ENCODE measurements at regions not wholly inside any gene's neighbourhood (a gene's known extent, or its start where the extent isn't known, plus 50 kb on each side); places are given as distances from the start of the nearest gene placed in this dataset.

- TF ChIP-seq CTCF (conservative IDR thresholded peaks at IDR 0.05) (no peak), ZFX (IDR thresholded peaks at IDR 0.05) (no peak)
- H3K27ac ChIP-seq, result no peak overlapping the region
These were observed 98.4 kb upstream of the DUSP22 start for GRCh38 chr6:193773-194310.

DNA sequence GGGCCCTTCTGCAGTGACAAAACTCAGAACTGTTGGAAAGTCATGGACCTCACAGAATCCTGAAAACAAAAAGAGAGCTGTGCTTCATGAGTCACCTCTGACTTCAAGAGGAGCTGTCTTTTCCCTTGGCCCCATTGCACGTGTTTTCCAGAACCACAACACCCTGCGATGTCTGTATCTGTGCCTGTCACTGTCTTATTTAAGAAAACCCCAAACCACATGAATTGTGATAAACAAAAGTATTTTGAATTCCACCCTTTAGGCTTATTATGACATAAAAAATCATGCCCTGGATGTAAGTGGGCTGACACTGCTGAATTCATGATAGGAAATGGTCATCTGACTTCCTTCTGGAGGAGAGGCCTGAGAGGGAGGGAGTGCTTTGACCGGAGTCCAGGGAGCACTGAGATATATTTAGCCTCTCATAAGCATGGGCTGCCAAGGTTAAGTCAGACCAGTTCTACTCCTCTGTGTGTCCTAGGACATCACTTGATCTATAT, 96.4 kb upstream of the DUSP22 start:
- TF ChIP-seq CTCF (conservative IDR thresholded peaks at IDR 0.05) (no peak), ZFX (IDR thresholded peaks at IDR 0.05) (no peak)
- H3K27ac ChIP-seq, result no peak overlapping the region

GRCh38 chr6:196543-196942, 95.7 kb upstream of the DUSP22 start:
- no peak overlapping the region for H3K27ac ChIP-seq
- no peak for TF ChIP-seq ZFX (IDR thresholded peaks at IDR 0.05)
- no peak for TF ChIP-seq CTCF (conservative IDR thresholded peaks at IDR 0.05)

GRCh38 chr6:203661-204060, 88.6 kb upstream of the DUSP22 start:
- TF ChIP-seq ZFX (IDR thresholded peaks at IDR 0.05) (no peak), CTCF (conservative IDR thresholded peaks at IDR 0.05) (no peak)
- no peak overlapping the region for H3K27ac ChIP-seq

DNA sequence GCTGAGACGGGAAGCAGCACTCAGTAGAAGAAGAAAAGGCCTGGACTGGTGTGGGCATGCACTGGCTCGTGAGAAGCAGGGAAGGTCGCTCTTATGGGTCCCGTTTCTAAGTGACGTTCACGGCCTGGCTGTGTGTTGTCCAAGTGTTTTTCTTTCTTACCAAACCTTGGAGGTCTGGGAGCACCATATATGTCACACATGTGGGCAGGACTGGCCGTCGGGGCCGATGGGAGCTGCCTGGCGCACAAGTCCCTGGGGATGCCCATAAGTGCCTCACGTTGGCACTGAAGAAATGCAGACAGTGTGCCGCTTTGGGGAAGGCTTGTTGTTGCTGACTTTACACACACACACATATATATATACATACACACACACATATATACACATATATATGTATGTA, 86.0 kb upstream of the DUSP22 start:
- TF ChIP-seq CTCF (conservative IDR thresholded peaks at IDR 0.05), result no peak
- TF ChIP-seq ZFX (IDR thresholded peaks at IDR 0.05), result no peak
- no peak overlapping the region for H3K27ac ChIP-seq

GRCh38 chr6:208364-208763, 83.9 kb upstream of the DUSP22 start:
- H3K27ac ChIP-seq, result no peak overlapping the region
- TF ChIP-seq CTCF (conservative IDR thresholded peaks at IDR 0.05), result no peak
- no peak for TF ChIP-seq ZFX (IDR thresholded peaks at IDR 0.05)

GRCh38 chr6:208938-209337, 83.3 kb upstream of the DUSP22 start:
- no peak for TF ChIP-seq ZFX (IDR thresholded peaks at IDR 0.05)
- TF ChIP-seq CTCF (conservative IDR thresholded peaks at IDR 0.05), result no peak
- no peak overlapping the region for H3K27ac ChIP-seq

All from C4-2B (cell line).